ENCODE measurements at regions not wholly inside any gene's neighbourhood (a gene's known extent, or its start where the extent isn't known, plus 50 kb on each side); places are given as distances from the start of the nearest gene placed in this dataset.

DNA sequence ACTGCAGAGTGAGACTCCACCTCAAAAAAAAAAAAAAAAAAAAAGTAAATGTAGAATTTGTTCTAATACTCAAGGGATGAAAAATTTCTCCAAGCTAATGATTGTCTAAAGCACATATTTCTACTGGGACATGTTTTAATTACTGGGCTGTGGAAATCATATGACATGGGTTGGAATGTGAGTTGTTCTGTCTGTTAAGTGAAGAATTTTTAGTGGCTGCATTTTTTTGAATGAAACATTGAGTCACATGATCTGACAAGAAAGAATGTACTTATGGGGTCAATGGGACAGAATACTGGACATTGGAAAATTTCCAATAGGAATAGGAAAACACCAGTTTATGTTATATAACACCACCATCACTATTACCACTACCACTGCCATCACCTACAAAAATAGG, 123.8 kb upstream of the IVNS1ABP start:
- ATAC-seq (ENCODE audit: low read depth), result peak; percentile 10; the same call in 1 of the 2 replicates
- ChIA-PET CTCF (interaction anchor here (0.6 kb wide), 1 partner anchor 129 kb away, joined by 3 read pairs; no protein-coding TSS in a partner anchor), POLR2A (ENCODE audit: unreplicated experiment) (no interaction called here)
- Histone ChIP-seq H4K5ac (ENCODE audit: low read depth, low read length) (no peak overlapping the region), H3K56ac (ENCODE audit: extremely low read depth, insufficient read depth, low read length) (no peak overlapping the region), H4K8ac (ENCODE audit: low read depth in 2 of 2, low read length in 2 of 2) (no peak overlapping the region), H2BK5ac (ENCODE audit: low read depth, low read length, poor library complexity, severe bottlenecking) (no peak overlapping the region), H4K20me1 (ENCODE audit: insufficient read depth, low read length) (no peaks in the 10 kb centered on the region), H3K14ac (replicated peaks; ENCODE audit: low read depth, low read length) (no peak overlapping the region), H3K4me2 (ENCODE audit: low read depth, low read length) (no peak overlapping the region), H3K36me3 (ENCODE audit: control insufficient read depth, insufficient read depth, low read length) (no peaks in the 10 kb centered on the region), H2AFZ (replicated peaks; ENCODE audit: low read length, poor library complexity) (no peak overlapping the region), H3K27ac (ENCODE audit: insufficient read depth, low read length) (no peak overlapping the region), H3K23ac (ENCODE audit: low read depth, low read length) (no peak overlapping the region), H3K9me3 (ENCODE audit: control insufficient read depth, insufficient read depth, low read length) (no peaks in the 10 kb centered on the region), H3K27me3 (ENCODE audit: control insufficient read depth, insufficient read depth, low read length) (no peaks in the 10 kb centered on the region), H3K4me3 (ENCODE audit: insufficient read depth, low read depth, low read length) (no peak overlapping the region), H3K4me1 (ENCODE audit: control insufficient read depth, insufficient read depth, low read length) (peaks cover 7% of the 10 kb centered on the region), H2BK20ac (ENCODE audit: low read depth, low read length) (peak overlapping the region; percentile 2; the same call in 1 of the 2 replicates), H2AK5ac (ENCODE audit: low read depth, low read length) (no peak overlapping the region), H3K4ac (ENCODE audit: low read depth, low read length) (no peak overlapping the region), H3K18ac (ENCODE audit: low read depth, low read length) (no peak overlapping the region), H4K91ac (ENCODE audit: insufficient read depth, low read depth, low read length) (no peak overlapping the region), H3K79me1 (ENCODE audit: low read depth in 1 of 2, low read length in 2 of 2) (no peaks in the 10 kb centered on the region), H3K9me1 (ENCODE audit: insufficient read depth, low read length) (no peaks in the 10 kb centered on the region), H2AK9ac (replicated peaks; ENCODE audit: low read depth, low read length, poor library complexity) (no peak overlapping the region), H2BK120ac (ENCODE audit: low read depth, low read length) (no peak overlapping the region), H3K9ac (ENCODE audit: low read depth, low read length) (no peak overlapping the region), H2BK15ac (ENCODE audit: low read depth, low read length) (no peak overlapping the region)
- in situ Hi-C loops (cut with MboI; ENCODE audit: low sequenced_read_pairs), result no loop called here
- no peak for TF ChIP-seq FOS (IDR thresholded peaks at IDR 0.05; ENCODE audit: low read depth, low read length)
- TF ChIP-seq NFE2L2 (IDR thresholded peaks at IDR 0.05; ENCODE audit: low read depth, low read length), result no peak
- no peak for TF ChIP-seq RAD21 (IDR thresholded peaks at IDR 0.05; ENCODE audit: low read length)
- TF ChIP-seq, protein P1, sequence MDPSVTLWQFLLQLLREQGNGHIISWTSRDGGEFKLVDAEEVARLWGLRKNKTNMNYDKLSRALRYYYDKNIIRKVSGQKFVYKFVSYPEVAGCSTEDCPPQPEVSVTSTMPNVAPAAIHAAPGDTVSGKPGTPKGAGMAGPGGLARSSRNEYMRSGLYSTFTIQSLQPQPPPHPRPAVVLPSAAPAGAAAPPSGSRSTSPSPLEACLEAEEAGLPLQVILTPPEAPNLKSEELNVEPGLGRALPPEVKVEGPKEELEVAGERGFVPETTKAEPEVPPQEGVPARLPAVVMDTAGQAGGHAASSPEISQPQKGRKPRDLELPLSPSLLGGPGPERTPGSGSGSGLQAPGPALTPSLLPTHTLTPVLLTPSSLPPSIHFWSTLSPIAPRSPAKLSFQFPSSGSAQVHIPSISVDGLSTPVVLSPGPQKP (IDR thresholded peaks at IDR 0.05; ENCODE audit: borderline replicate concordance, low read depth, low read length), result no peak
- TF ChIP-seq MAFK (IDR thresholded peaks at IDR 0.05; ENCODE audit: low read depth, low read length), result no peak
- TF ChIP-seq, protein P2, sequence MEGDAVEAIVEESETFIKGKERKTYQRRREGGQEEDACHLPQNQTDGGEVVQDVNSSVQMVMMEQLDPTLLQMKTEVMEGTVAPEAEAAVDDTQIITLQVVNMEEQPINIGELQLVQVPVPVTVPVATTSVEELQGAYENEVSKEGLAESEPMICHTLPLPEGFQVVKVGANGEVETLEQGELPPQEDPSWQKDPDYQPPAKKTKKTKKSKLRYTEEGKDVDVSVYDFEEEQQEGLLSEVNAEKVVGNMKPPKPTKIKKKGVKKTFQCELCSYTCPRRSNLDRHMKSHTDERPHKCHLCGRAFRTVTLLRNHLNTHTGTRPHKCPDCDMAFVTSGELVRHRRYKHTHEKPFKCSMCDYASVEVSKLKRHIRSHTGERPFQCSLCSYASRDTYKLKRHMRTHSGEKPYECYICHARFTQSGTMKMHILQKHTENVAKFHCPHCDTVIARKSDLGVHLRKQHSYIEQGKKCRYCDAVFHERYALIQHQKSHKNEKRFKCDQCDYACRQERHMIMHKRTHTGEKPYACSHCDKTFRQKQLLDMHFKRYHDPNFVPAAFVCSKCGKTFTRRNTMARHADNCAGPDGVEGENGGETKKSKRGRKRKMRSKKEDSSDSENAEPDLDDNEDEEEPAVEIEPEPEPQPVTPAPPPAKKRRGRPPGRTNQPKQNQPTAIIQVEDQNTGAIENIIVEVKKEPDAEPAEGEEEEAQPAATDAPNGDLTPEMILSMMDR (conservative IDR thresholded peaks at IDR 0.05; ENCODE audit: low read depth, low read length), result no peak
- no peak for TF ChIP-seq POLR2A (IDR thresholded peaks at IDR 0.05; ENCODE audit: low read depth, low read length)
- TF ChIP-seq RFX5 (IDR thresholded peaks at IDR 0.05; ENCODE audit: low read depth, low read length), result no peak
- TF ChIP-seq SMC3 (IDR thresholded peaks at IDR 0.05; ENCODE audit: low read depth, low read length), result no peak
- no peak for TF ChIP-seq BHLHE40 (IDR thresholded peaks at IDR 0.05; ENCODE audit: low read depth, low read length)
- no peak for TF ChIP-seq CEBPB (IDR thresholded peaks at IDR 0.05; ENCODE audit: low read depth, low read length)
- TF ChIP-seq RCOR1 (IDR thresholded peaks at IDR 0.05; ENCODE audit: insufficient replicate concordance, low read length), result no peak
- no peak for TF ChIP-seq MAZ (IDR thresholded peaks at IDR 0.05; ENCODE audit: borderline replicate concordance, low read depth, low read length)
- TF ChIP-seq CHD1 (IDR thresholded peaks at IDR 0.05; ENCODE audit: low read depth, low read length), result no peak
- no peak for TF ChIP-seq MXI1 (IDR thresholded peaks at IDR 0.05; ENCODE audit: borderline replicate concordance, low read depth, low read length)
- TF ChIP-seq, protein P3, sequence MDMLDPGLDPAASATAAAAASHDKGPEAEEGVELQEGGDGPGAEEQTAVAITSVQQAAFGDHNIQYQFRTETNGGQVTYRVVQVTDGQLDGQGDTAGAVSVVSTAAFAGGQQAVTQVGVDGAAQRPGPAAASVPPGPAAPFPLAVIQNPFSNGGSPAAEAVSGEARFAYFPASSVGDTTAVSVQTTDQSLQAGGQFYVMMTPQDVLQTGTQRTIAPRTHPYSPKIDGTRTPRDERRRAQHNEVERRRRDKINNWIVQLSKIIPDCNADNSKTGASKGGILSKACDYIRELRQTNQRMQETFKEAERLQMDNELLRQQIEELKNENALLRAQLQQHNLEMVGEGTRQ (IDR thresholded peaks at IDR 0.05; ENCODE audit: low read depth, low read length), result no peak
- dilution Hi-C loops (cut with HindIII; ENCODE audit: low sequenced_read_pairs, unreplicated experiment), result no loop called here
- BruUV-seq (replicated peaks), result no TSS peak
- intact Hi-C loops (cut with micrococcal nuclease), result no loop called here
- DNase-seq, result no peak

All from IMR-90 (cell line).